ENCODE measurements at regions not wholly inside any gene's neighbourhood (a gene's known extent, or its start where the extent isn't known, plus 50 kb on each side); places are given as distances from the start of the nearest gene placed in this dataset.

DNA sequence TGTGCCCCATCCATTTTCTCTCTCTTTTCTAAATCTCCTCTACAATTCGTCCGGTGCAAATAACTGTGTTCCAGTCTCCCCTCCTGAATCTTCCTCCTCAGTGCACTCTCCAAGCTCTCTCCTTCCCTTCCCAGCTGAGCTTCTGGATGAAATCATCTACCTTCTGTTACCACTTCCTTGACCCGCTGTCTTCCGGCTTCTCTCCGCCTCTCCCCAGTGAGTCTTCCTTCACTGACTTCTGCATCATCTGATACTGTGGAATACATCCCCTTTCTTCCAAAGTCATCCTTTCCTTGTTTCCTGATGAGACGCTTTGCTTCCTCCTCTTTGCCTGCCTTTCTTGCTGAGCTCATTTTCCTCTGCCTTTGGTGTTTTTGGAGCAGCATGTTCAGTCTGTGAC, 96.9 kb downstream of the MAB21L3 start:
- no peak for TF ChIP-seq EZH2 (optimal IDR thresholded peaks at IDR 0.05; ENCODE audit: low read depth, low read length)
- no peak for TF ChIP-seq CTCF (IDR thresholded peaks at IDR 0.05; ENCODE audit: low read length)
- no peak for TF ChIP-seq EZH2phosphoT487 (IDR thresholded peaks at IDR 0.05; ENCODE audit: low read length)
